ENCODE measurements at regions not wholly inside any gene's neighbourhood (a gene's known extent, or its start where the extent isn't known, plus 50 kb on each side); places are given as distances from the start of the nearest gene placed in this dataset.
"Not testable (repeated sequence)": the region's sequence is repeated elsewhere in the genome, so short reads cannot be mapped to it uniquely, and the experiment has no call there.

GRCh38 chr6:134612128-134612527 lies 294.2 kb upstream of the SGK1 start:
- H3K36me3 ChIP-seq (ENCODE audit: control insufficient read depth in 1 of 2, insufficient read depth in 2 of 2, low read depth in 1 of 2, low read length in 2 of 2); H3K23ac ChIP-seq (ENCODE audit: low read length in 2 of 2); H2BK5ac ChIP-seq (ENCODE audit: low read depth, low read length, poor library complexity, severe bottlenecking); H2AFZ ChIP-seq (ENCODE audit: low read depth, low read length); H2BK15ac ChIP-seq (ENCODE audit: low read depth, poor library complexity, severe bottlenecking); H3K4me1 ChIP-seq (ENCODE audit: control insufficient read depth, insufficient read depth, low read depth, low read length); H3K4ac ChIP-seq (ENCODE audit: low read depth in 1 of 2, low read length in 2 of 2); H3K18ac ChIP-seq (ENCODE audit: low read depth in 1 of 2, low read length in 2 of 2); DNase-seq; H3K9me3 ChIP-seq (ENCODE audit: control insufficient read depth, low read length); H3K27ac ChIP-seq (ENCODE audit: low read length, poor library complexity, severe bottlenecking); H3K79me1 ChIP-seq (replicated peaks; ENCODE audit: low read length, poor library complexity, severe bottlenecking); H2AK5ac ChIP-seq (ENCODE audit: low read length, severe bottlenecking); H2BK12ac ChIP-seq (ENCODE audit: low read length in 2 of 2); H3K4me3 ChIP-seq (ENCODE audit: insufficient read depth in 1 of 2, low read depth in 1 of 2, low read length in 2 of 2); H3K14ac ChIP-seq (ENCODE audit: low read length in 2 of 2); H3K27me3 ChIP-seq (ENCODE audit: control insufficient read depth in 1 of 2, insufficient read depth in 1 of 2, low read length in 2 of 2); H3K9ac ChIP-seq (ENCODE audit: low read length); H4K91ac ChIP-seq (ENCODE audit: low read length); H4K8ac ChIP-seq (ENCODE audit: low read length); H3K4me2 ChIP-seq (ENCODE audit: low read length, poor library complexity, severe bottlenecking); H2BK120ac ChIP-seq (ENCODE audit: low read depth, low read length): not testable (repeated sequence)
- no CpG with 5 or more reads among the region's 1 CpG for WGBS

GRCh38 chr6:134610411-134610810 lies 292.5 kb upstream of the SGK1 start:
- 100% methylated on average over 2 of the region's 2 CpGs for WGBS
- no peaks in the 10 kb centered on the region for H3K36me3 ChIP-seq (ENCODE audit: control insufficient read depth in 1 of 2, insufficient read depth in 2 of 2, low read depth in 1 of 2, low read length in 2 of 2)

GRCh38 chr6:134609716-134610261 lies 291.9 kb upstream of the SGK1 start:
- Histone ChIP-seq H3K9ac (ENCODE audit: low read length) (no peak overlapping the region), H3K23ac (ENCODE audit: low read length in 2 of 2) (no peak overlapping the region), H4K91ac (ENCODE audit: low read length) (no peak overlapping the region), H2BK5ac (ENCODE audit: low read depth, low read length, poor library complexity, severe bottlenecking) (no peak overlapping the region), H3K36me3 (ENCODE audit: control insufficient read depth in 1 of 2, insufficient read depth in 2 of 2, low read depth in 1 of 2, low read length in 2 of 2) (no peaks in the 10 kb centered on the region), H3K9me3 (ENCODE audit: control insufficient read depth, low read length) (no peaks in the 10 kb centered on the region), H3K14ac (ENCODE audit: low read length in 2 of 2) (no peak overlapping the region), H2BK15ac (ENCODE audit: low read depth, poor library complexity, severe bottlenecking) (no peak overlapping the region), H2AK5ac (ENCODE audit: low read length, severe bottlenecking) (no peak overlapping the region), H4K8ac (ENCODE audit: low read length) (no peak overlapping the region), H2BK120ac (ENCODE audit: low read depth, low read length) (no peak overlapping the region), H3K4me1 (ENCODE audit: control insufficient read depth, insufficient read depth, low read depth, low read length) (no peaks in the 10 kb centered on the region), H3K18ac (ENCODE audit: low read depth in 1 of 2, low read length in 2 of 2) (no peak overlapping the region), H3K4me3 (ENCODE audit: insufficient read depth in 1 of 2, low read depth in 1 of 2, low read length in 2 of 2) (no peak overlapping the region), H3K27me3 (ENCODE audit: control insufficient read depth in 1 of 2, insufficient read depth in 1 of 2, low read length in 2 of 2) (no peaks in the 10 kb centered on the region), H3K79me1 (replicated peaks; ENCODE audit: low read length, poor library complexity, severe bottlenecking) (no peaks in the 10 kb centered on the region), H2AFZ (ENCODE audit: low read depth, low read length) (no peak overlapping the region), H3K27ac (ENCODE audit: low read length, poor library complexity, severe bottlenecking) (no peak overlapping the region), H3K4me2 (ENCODE audit: low read length, poor library complexity, severe bottlenecking) (no peak overlapping the region), H2BK12ac (ENCODE audit: low read length in 2 of 2) (no peak overlapping the region), H3K4ac (ENCODE audit: low read depth in 1 of 2, low read length in 2 of 2) (no peak overlapping the region)
- no peak for DNase-seq
- WGBS, result 91% methylated on average over 1 of the region's 1 CpG

More at GRCh38 chr6:134610411-134610810, 292.5 kb upstream of the SGK1 start:
- H2BK15ac ChIP-seq (ENCODE audit: low read depth, poor library complexity, severe bottlenecking), result no peak overlapping the region
- no peak overlapping the region for H3K27ac ChIP-seq (ENCODE audit: low read length, poor library complexity, severe bottlenecking)
- H3K23ac ChIP-seq (ENCODE audit: low read length in 2 of 2), result no peak overlapping the region
- no peak overlapping the region for H2BK12ac ChIP-seq (ENCODE audit: low read length in 2 of 2)
- H4K91ac ChIP-seq (ENCODE audit: low read length), result no peak overlapping the region
- no peak overlapping the region for H3K4me2 ChIP-seq (ENCODE audit: low read length, poor library complexity, severe bottlenecking)
- no peaks in the 10 kb centered on the region for H3K79me1 ChIP-seq (replicated peaks; ENCODE audit: low read length, poor library complexity, severe bottlenecking)
- H3K9me3 ChIP-seq (ENCODE audit: control insufficient read depth, low read length), result no peaks in the 10 kb centered on the region
- no peaks in the 10 kb centered on the region for H3K4me1 ChIP-seq (ENCODE audit: control insufficient read depth, insufficient read depth, low read depth, low read length)
- DNase-seq, result no peak
- no peaks in the 10 kb centered on the region for H3K27me3 ChIP-seq (ENCODE audit: control insufficient read depth in 1 of 2, insufficient read depth in 1 of 2, low read length in 2 of 2)
- no peak overlapping the region for H3K14ac ChIP-seq (ENCODE audit: low read length in 2 of 2)
- no peak overlapping the region for H2BK5ac ChIP-seq (ENCODE audit: low read depth, low read length, poor library complexity, severe bottlenecking)
- no peak overlapping the region for H3K9ac ChIP-seq (ENCODE audit: low read length)
- H3K4ac ChIP-seq (ENCODE audit: low read depth in 1 of 2, low read length in 2 of 2), result no peak overlapping the region
- no peak overlapping the region for H3K4me3 ChIP-seq (ENCODE audit: insufficient read depth in 1 of 2, low read depth in 1 of 2, low read length in 2 of 2)
- no peak overlapping the region for H2AFZ ChIP-seq (ENCODE audit: low read depth, low read length)
- H2AK5ac ChIP-seq (ENCODE audit: low read length, severe bottlenecking), result no peak overlapping the region
- no peak overlapping the region for H2BK120ac ChIP-seq (ENCODE audit: low read depth, low read length)
- H4K8ac ChIP-seq (ENCODE audit: low read length), result no peak overlapping the region
- no peak overlapping the region for H3K18ac ChIP-seq (ENCODE audit: low read depth in 1 of 2, low read length in 2 of 2)

- 76% methylated on average over 1 of the region's 1 CpG for WGBS
These were observed 289.5 kb upstream of the SGK1 start for GRCh38 chr6:134607411-134607810.

More at GRCh38 chr6:134607411-134607810, 289.5 kb upstream of the SGK1 start:
- Histone ChIP-seq H3K4me2 (ENCODE audit: low read length, poor library complexity, severe bottlenecking) (no peak overlapping the region), H2BK12ac (ENCODE audit: low read length in 2 of 2) (no peak overlapping the region), H3K18ac (ENCODE audit: low read depth in 1 of 2, low read length in 2 of 2) (no peak overlapping the region), H3K36me3 (ENCODE audit: control insufficient read depth in 1 of 2, insufficient read depth in 2 of 2, low read depth in 1 of 2, low read length in 2 of 2) (no peaks in the 10 kb centered on the region), H2AK5ac (ENCODE audit: low read length, severe bottlenecking) (no peak overlapping the region), H3K9me3 (ENCODE audit: control insufficient read depth, low read length) (no peaks in the 10 kb centered on the region), H3K79me1 (replicated peaks; ENCODE audit: low read length, poor library complexity, severe bottlenecking) (no peaks in the 10 kb centered on the region), H3K27me3 (ENCODE audit: control insufficient read depth in 1 of 2, insufficient read depth in 1 of 2, low read length in 2 of 2) (no peaks in the 10 kb centered on the region), H3K14ac (ENCODE audit: low read length in 2 of 2) (no peak overlapping the region), H2AFZ (ENCODE audit: low read depth, low read length) (no peak overlapping the region), H3K4ac (ENCODE audit: low read depth in 1 of 2, low read length in 2 of 2) (no peak overlapping the region), H4K8ac (ENCODE audit: low read length) (no peak overlapping the region), H4K91ac (ENCODE audit: low read length) (no peak overlapping the region), H3K23ac (ENCODE audit: low read length in 2 of 2) (no peak overlapping the region), H3K4me1 (ENCODE audit: control insufficient read depth, insufficient read depth, low read depth, low read length) (no peaks in the 10 kb centered on the region), H3K27ac (ENCODE audit: low read length, poor library complexity, severe bottlenecking) (no peak overlapping the region), H3K9ac (ENCODE audit: low read length) (no peak overlapping the region), H2BK120ac (ENCODE audit: low read depth, low read length) (no peak overlapping the region), H2BK15ac (ENCODE audit: low read depth, poor library complexity, severe bottlenecking) (no peak overlapping the region), H2BK5ac (ENCODE audit: low read depth, low read length, poor library complexity, severe bottlenecking) (no peak overlapping the region), H3K4me3 (ENCODE audit: insufficient read depth in 1 of 2, low read depth in 1 of 2, low read length in 2 of 2) (no peak overlapping the region)
- no peak for DNase-seq

All from mesenchymal stem cell (in vitro differentiated cells and primary cell).